Activated CD4-positive, alpha-beta memory T cell treated with anti-CD3 and anti-CD28 coated beads, Interleukin-2, amount 10 ng/mL, durations not matched to agents 7 days and 5 days (primary cell): ENCODE measurements at regions not wholly inside any gene's neighbourhood (a gene's known extent, or its start where the extent isn't known, plus 50 kb on each side); places are given as distances from the start of the nearest gene placed in this dataset.

Source experiments
- CTCF ChIA-PET: fragments of 350-600 bp; sonication (Branson Sonifier 250); formaldehyde crosslinking; loops from one replicate; lab custom pipeline; 2021; ENCODE audit warnings: antibody characterized with exemption, inconsistent platforms; lab: Charles Lee
- POLR2A ChIA-PET: fragments of 350-600 bp; sonication (Branson Sonifier 250); formaldehyde crosslinking; loops from one replicate; lab custom pipeline; 2021; ENCODE audit warnings: antibody characterized with exemption; lab: Charles Lee
- DNase-seq: peaks from one replicate; pipeline ENCODE4 v3.0.0-alpha.2; 2020
- H3K27ac Mint-ChIP-seq: one replicate; pipeline ENCODE4 v1.8.0; 2021; ENCODE audit warnings: mild to moderate bottlenecking, mixed read lengths
- H3K27me3 Mint-ChIP-seq: one replicate; pipeline ENCODE4 v1.8.0; 2021; ENCODE audit warnings: mixed read lengths
- H3K36me3 Mint-ChIP-seq: one replicate; pipeline ENCODE4 v1.8.0; 2021; ENCODE audit warnings: low read depth, mixed read lengths
- H3K4me1 Mint-ChIP-seq: one replicate; pipeline ENCODE4 v1.8.0; 2021; ENCODE audit warnings: mixed read lengths
- H3K4me3 Mint-ChIP-seq: one replicate; pipeline ENCODE4 v1.8.0; 2021; ENCODE audit warnings: mild to moderate bottlenecking, mixed read lengths
- H3K9me3 Mint-ChIP-seq: one replicate; pipeline ENCODE4 v1.8.0; 2021; ENCODE audit warnings: mixed read lengths

DNA sequence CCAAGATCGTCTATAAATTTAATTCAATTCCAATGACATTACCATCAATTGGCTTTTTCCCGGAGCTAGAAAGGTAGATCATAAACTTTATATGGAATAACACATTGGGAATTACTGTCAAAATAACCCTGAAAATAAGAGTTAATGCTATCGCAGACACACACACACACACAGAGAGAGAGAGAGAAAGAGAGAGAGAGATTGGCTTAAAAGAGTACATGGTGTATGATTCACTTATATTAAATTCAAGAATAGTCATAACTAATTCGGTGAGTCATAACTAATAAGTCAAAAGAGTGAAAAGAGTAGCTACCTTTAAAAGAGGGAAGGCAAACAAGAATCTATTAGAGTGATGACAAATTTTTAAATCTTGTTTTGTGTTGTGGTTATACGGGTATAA, 425.5 kb downstream of the TBC1D32 start:
- ChIA-PET POLR2A (no interaction called here), CTCF (no interaction called here)
- H3K36me3 Mint-ChIP-seq = no peaks in the 10 kb centered on the region
- H3K4me1 Mint-ChIP-seq = no peaks in the 10 kb centered on the region
- no peak overlapping the region for H3K27ac Mint-ChIP-seq
- DNase-seq = no peak
- no peak overlapping the region for H3K4me3 Mint-ChIP-seq
- no peaks in the 10 kb centered on the region for H3K27me3 Mint-ChIP-seq
- H3K9me3 Mint-ChIP-seq = no peaks in the 10 kb centered on the region

DNA sequence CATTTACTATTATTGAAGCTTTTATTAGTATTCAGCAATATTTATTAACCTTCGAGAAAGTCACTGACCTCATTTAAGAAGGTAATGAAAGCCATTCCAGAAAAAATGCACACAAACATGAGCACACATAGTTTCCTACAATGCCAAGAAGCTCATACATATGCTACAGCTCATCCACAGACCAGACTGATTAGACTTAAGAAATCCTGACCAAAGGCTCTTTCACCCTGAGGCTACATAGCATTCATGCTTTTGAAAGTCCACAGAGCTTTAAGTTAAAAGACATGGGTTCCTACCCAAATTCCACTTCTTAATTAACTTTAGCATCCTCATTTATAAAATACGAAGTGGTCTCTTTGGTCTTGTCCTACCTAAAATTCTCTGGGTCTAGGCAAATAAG, 430.4 kb downstream of the TBC1D32 start:
- H3K4me1 Mint-ChIP-seq = no peaks in the 10 kb centered on the region
- no peaks in the 10 kb centered on the region for H3K36me3 Mint-ChIP-seq
- DNase-seq = no peak
- CTCF ChIA-PET = no interaction called here
- no peak overlapping the region for H3K27ac Mint-ChIP-seq
- no peaks in the 10 kb centered on the region for H3K9me3 Mint-ChIP-seq
- no peak overlapping the region for H3K4me3 Mint-ChIP-seq
- POLR2A ChIA-PET = no interaction called here
- no peaks in the 10 kb centered on the region for H3K27me3 Mint-ChIP-seq

DNA sequence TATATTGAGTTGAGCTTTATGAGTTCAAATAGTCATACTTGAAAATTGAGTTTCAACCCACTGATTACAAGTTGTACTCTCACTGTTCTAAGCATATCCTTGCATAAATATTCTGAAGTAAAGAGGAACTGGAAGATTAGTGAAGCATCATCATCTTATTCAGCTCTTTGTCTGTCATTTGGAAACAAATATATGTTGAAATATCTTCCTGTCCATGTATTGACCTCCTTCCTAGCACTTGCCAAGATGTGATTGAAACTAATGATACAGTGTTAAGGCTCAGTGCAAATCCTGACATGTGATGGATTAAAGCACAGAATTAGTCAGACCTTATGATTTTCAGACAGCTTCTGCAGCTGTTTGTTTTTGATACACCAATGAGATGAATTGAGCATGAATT, 434.3 kb downstream of the TBC1D32 start:
- Mint-ChIP-seq H3K27me3 (no peaks in the 10 kb centered on the region), H3K27ac (no peak overlapping the region), H3K4me1 (no peaks in the 10 kb centered on the region), H3K4me3 (no peak overlapping the region), H3K36me3 (no peaks in the 10 kb centered on the region), H3K9me3 (no peaks in the 10 kb centered on the region)
- no peak for DNase-seq
- POLR2A ChIA-PET = no interaction called here
- CTCF ChIA-PET = no interaction called here

DNA sequence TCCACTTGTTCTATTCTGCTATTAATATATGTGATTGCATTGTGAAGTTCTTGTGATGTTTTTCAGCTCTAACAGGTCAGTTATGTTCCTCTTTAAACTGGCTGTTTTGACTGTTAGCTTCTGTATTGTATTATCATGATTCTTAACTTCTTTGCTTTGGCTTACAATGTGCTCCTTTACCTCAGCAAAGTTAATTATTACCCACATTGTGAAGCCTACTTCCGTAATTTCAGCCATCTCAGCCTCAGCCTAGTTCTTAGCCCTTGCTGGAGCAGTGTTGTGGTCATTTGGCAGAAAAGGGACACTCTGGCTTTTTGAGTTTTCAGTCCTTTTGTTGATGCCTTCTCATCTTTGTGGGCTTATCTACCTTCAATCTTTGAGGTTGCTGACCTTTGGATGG, 440.2 kb downstream of the TBC1D32 start:
- CTCF ChIA-PET = no interaction called here
- H3K9me3 Mint-ChIP-seq = peaks cover 11% of the 10 kb centered on the region
- H3K4me1 Mint-ChIP-seq = no peaks in the 10 kb centered on the region
- H3K36me3 Mint-ChIP-seq = no peaks in the 10 kb centered on the region
- POLR2A ChIA-PET = no interaction called here
- no peak for DNase-seq
- no peak overlapping the region for H3K4me3 Mint-ChIP-seq
- H3K27ac Mint-ChIP-seq = no peak overlapping the region
- H3K27me3 Mint-ChIP-seq = no peaks in the 10 kb centered on the region

DNA sequence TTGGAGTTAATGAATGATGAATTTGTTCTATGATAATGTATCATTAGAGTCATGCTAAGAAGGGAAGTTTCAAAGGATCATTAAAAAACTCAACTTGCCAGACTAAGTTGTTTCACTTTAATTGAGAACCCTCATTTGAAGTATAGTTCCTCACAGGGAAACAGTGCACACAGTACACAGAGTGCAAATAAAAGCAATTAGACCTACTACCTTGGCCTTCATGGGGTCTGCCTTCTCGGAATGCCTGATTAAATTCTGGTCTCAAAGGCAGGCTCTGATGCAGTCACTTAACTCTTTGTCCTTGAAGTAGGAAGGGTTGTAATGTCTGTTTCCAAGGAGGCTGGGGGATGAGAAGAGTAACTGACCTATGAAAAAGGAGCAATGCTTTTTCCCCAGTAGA, 457.3 kb downstream of the TBC1D32 start:
- no peaks in the 10 kb centered on the region for H3K4me1 Mint-ChIP-seq
- POLR2A ChIA-PET = no interaction called here

DNA sequence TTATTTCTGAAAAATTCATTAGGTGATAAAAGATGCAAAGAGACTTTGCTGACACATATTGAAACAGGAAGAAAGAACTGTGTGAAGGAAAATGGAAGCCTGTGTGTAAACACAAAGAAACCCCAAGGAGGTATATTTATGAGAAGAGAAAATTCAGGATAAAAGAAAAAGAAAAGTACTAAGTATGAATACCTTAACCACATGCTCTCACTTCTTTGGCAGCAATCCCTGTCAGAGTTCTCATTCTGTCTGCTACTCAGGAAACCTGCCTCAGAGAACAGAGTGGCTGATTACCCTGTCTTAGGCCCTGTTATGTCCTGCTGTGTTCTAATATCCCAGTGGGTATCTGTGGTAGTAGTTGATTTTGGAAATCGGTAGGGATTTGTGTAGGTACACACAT, 457.9 kb downstream of the TBC1D32 start:
- Mint-ChIP-seq H3K9me3 (peaks cover 3% of the 10 kb centered on the region), H3K4me1 (no peaks in the 10 kb centered on the region), H3K4me3 (no peak overlapping the region), H3K27me3 (no peaks in the 10 kb centered on the region), H3K27ac (no peak overlapping the region), H3K36me3 (no peaks in the 10 kb centered on the region)
- ChIA-PET POLR2A (no interaction called here), CTCF (no interaction called here)
- DNase-seq = no peak

More for the DNA sequence above, 457.3 kb downstream of the TBC1D32 start:
- no peak overlapping the region for H3K27ac Mint-ChIP-seq
- no peak for DNase-seq
- H3K4me3 Mint-ChIP-seq = no peak overlapping the region
- CTCF ChIA-PET = no interaction called here
- no peaks in the 10 kb centered on the region for H3K27me3 Mint-ChIP-seq
- H3K9me3 Mint-ChIP-seq = peaks cover 3% of the 10 kb centered on the region
- no peaks in the 10 kb centered on the region for H3K36me3 Mint-ChIP-seq

DNA sequence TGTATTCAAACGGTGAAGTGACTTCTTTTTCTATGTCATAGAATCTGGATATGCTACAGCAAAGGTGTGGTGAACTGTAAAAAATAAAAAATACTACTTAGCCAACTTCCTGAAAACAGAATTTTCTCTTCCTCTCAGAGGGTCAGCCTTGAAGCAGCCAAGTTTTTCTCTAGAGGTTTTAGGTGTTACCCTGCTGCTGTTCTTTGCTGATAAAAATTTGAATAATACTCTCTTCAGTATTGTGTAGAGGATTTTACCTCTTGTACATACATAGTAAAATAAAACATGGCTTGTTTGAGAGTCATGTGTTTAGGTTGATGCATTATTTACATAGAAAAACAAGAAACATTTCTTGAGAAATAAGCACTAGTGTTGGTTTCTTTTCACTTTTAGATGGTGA, 458.4 kb downstream of the TBC1D32 start:
- no peak for DNase-seq
- H3K27ac Mint-ChIP-seq = no peak overlapping the region
- H3K4me3 Mint-ChIP-seq = no peak overlapping the region
- CTCF ChIA-PET = no interaction called here
- no peaks in the 10 kb centered on the region for H3K36me3 Mint-ChIP-seq
- no peaks in the 10 kb centered on the region for H3K4me1 Mint-ChIP-seq
- POLR2A ChIA-PET = no interaction called here
- H3K27me3 Mint-ChIP-seq = no peaks in the 10 kb centered on the region
- H3K9me3 Mint-ChIP-seq = peaks cover 3% of the 10 kb centered on the region

DNA sequence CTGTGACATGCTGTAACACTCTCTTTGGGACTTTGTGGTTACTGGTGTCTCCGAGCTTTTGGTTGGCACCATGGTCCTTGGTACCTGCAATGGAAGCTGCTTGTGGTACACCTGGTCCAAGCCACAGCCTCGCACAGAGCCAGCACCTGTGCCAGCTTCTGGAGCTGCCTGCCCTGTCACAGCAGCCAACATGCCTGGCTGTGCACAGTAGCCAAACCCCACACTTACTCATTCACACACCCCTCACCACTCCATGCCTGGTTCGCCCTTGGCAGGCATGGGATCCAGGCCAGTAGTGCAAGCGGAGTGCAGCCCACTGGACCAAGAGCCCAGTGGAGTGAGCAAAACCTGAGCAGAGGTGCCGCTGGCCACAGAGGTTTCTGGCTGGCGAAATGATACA, 459.9 kb downstream of the TBC1D32 start:
- Mint-ChIP-seq H3K9me3 (peaks cover 5% of the 10 kb centered on the region), H3K27me3 (no peaks in the 10 kb centered on the region), H3K27ac (no peak overlapping the region), H3K4me1 (no peaks in the 10 kb centered on the region), H3K36me3 (no peaks in the 10 kb centered on the region), H3K4me3 (no peak overlapping the region)
- ChIA-PET POLR2A (no interaction called here), CTCF (no interaction called here)
- no peak for DNase-seq

DNA sequence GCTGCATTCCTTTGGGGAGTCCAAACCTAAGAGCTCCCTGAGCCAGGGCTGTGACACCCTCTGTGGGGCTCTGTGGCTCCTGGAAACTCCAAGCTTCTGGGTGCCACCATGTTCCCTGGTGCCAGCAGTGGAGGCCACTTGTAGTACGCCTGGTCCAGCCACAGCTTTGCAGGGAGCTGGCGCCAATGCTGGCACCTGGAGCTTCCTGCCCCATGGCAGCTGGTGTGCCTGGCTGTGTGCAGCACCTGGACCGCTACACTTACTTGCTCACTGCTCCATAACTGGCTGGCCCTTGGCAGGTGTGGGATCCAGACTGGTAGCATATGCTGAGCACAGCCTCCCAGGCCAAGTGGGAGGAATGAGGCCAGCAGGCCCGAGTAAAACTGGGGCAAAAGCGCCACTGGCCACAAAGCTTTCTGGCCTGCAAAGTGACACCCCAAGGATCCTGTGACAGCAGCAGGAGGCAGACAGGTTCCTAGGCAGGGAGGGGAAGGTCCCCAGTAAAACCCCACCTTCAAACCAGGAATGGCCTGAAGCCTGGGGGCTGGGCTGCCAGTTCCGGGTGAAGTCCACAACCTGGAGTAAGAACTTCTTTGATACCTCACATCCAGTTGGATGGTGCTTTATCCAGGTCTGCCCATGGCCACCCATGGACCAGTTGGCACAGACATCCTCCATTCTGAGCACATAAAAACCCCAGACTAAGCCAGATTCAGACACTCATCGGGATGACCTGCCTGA, 461.0 kb downstream of the TBC1D32 start:
- Mint-ChIP-seq H3K27me3 (no peaks in the 10 kb centered on the region), H3K4me1 (no peaks in the 10 kb centered on the region), H3K9me3 (peaks cover 5% of the 10 kb centered on the region), H3K27ac (no peak overlapping the region), H3K4me3 (no peak overlapping the region), H3K36me3 (no peaks in the 10 kb centered on the region)
- DNase-seq = no peak
- ChIA-PET POLR2A (no interaction called here), CTCF (no interaction called here)

DNA sequence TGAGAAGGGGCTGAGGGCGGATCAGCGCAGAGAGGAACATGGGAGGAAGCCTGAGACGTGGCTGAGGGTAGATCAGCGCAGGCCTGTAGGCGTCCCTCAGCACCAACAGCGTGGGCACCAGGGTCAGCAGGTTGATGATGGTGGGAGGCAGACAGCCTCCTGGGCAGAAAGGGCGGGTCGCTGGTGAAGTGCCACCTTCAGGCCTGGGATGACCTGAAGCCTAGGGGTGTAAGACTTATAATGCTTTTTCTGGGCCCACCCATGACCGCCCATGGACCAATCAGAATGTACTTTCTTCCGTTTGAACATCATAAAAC, 462.1 kb downstream of the TBC1D32 start:
- no peaks in the 10 kb centered on the region for H3K36me3 Mint-ChIP-seq
- POLR2A ChIA-PET = no interaction called here
- no peaks in the 10 kb centered on the region for H3K4me1 Mint-ChIP-seq
- H3K4me3 Mint-ChIP-seq = no peak overlapping the region
- CTCF ChIA-PET = no interaction called here
- no peak for DNase-seq
- peaks cover 5% of the 10 kb centered on the region for H3K9me3 Mint-ChIP-seq
- H3K27ac Mint-ChIP-seq = no peak overlapping the region
- no peaks in the 10 kb centered on the region for H3K27me3 Mint-ChIP-seq

DNA sequence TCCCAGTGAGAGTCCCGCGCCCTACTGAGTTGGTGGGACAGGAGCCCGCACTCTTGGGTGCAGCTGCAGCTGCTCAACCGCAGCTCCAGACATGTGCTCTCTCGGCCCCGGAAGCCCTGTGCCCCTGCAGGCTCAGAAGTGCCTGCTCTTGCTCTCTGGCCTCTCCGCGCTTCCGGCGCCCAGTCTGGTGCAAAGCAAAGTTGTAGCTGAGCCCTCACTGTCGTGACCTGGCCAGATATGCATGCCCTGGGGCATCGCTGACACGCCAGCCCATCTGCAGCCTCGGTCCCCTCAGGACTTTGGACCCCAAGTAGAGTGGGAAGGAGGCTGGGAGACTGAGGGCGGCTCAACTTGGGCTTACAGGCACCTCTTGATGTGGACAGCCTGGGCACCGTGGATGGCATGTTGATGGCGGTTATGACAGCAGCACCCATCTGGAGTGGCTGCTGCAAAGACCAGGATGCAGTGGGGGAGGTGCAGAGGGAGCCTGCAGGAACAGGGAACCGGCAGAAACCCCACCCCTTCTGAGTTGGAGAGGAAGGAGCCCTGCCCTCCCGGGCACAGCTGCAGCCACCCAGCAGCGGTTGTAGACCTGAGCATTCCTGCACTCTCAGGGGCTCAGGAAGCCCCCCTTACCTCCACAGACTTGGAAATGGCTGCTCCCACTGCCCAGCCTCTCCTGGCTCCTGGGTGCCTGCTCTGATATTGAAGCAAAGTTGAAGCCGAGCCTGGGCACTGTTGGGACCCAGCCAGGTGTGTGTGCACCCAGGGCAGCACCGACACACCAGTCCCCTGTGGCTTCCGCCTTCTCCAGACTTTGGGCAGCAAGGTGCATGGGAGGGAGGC, 462.6 kb downstream of the TBC1D32 start:
- Mint-ChIP-seq H3K9me3 (peaks cover 5% of the 10 kb centered on the region), H3K27me3 (no peaks in the 10 kb centered on the region), H3K36me3 (no peaks in the 10 kb centered on the region), H3K4me3 (no peak overlapping the region), H3K4me1 (no peaks in the 10 kb centered on the region), H3K27ac (no peak overlapping the region)
- ChIA-PET POLR2A (no interaction called here), CTCF (no interaction called here)
- DNase-seq = no peak

DNA sequence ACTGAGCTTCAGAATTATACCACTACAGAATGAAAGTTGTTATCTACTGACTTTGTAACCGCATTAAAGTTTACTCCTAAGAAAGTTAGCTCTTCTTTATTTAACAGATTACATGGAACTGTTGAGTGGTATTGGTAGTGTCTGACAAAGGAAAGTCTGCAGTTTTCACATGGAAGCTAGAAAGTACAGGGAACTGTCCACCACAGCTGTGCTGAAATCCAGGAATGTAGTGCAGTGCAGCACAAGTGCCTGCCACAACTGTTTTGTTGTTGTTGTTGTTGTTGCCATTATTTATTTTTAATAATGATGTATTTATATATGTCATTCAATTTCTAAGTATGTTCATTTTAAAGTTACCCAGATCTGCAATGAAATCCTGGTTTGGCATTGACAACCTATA, 464.9 kb downstream of the TBC1D32 start:
- no peaks in the 10 kb centered on the region for H3K27me3 Mint-ChIP-seq

DNA sequence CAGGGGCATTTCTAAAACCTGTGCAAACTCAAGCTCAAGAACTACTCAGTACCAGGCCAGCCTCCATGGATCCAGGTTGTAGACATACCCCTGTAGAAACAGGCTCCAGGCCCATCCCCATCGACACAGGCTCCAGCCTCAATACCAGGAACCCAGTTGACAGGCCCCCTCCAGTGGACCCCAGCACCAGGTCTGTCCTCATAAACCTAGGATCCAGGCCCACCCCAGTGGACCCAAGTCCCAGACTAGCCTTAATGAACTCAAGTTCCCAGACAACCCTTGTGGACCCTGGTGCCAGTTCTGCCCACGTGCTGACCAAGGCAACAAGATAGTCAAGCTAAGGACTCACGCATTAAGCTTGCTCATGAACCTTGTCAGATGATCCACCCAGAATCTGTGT, 476.9 kb downstream of the TBC1D32 start:
- Mint-ChIP-seq H3K27ac (no peak overlapping the region), H3K36me3 (no peaks in the 10 kb centered on the region), H3K27me3 (no peaks in the 10 kb centered on the region), H3K4me3 (no peak overlapping the region), H3K9me3 (no peaks in the 10 kb centered on the region), H3K4me1 (no peaks in the 10 kb centered on the region)
- ChIA-PET POLR2A (no interaction called here), CTCF (no interaction called here)
- DNase-seq = no peak

More for the DNA sequence above, 464.9 kb downstream of the TBC1D32 start:
- Mint-ChIP-seq H3K27ac (no peak overlapping the region), H3K4me3 (no peak overlapping the region), H3K9me3 (peaks cover 5% of the 10 kb centered on the region), H3K36me3 (no peaks in the 10 kb centered on the region), H3K4me1 (no peaks in the 10 kb centered on the region)
- CTCF ChIA-PET = no interaction called here
- no peak for DNase-seq
- POLR2A ChIA-PET = no interaction called here

DNA sequence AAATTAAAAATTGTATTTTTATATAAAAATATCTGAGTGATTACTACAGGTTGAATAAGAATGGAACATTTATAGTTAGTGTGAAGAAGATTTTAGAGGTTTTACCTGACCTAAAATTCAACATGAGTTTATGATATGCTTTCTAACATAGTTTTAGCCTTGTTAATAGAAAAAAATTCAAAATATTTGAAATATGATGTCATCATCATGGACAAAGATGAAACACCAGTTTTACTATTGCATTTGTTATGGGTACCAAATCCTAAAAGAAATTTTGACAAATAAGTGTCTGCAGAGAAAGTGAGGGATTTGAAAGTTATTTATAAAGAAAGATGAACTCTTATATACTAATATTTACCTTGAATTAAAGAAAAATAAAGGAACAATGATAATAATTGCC, 479.7 kb downstream of the TBC1D32 start:
- Mint-ChIP-seq H3K36me3 (no peaks in the 10 kb centered on the region), H3K4me3 (no peak overlapping the region), H3K27ac (no peak overlapping the region), H3K9me3 (no peaks in the 10 kb centered on the region), H3K4me1 (no peaks in the 10 kb centered on the region), H3K27me3 (no peaks in the 10 kb centered on the region)
- no peak for DNase-seq
- ChIA-PET POLR2A (no interaction called here), CTCF (no interaction called here)
